Kidney epithelial cell (primary cell): ENCODE measurements at regions not wholly inside any gene's neighbourhood (a gene's known extent, or its start where the extent isn't known, plus 50 kb on each side); places are given as distances from the start of the nearest gene placed in this dataset.
A peak's percentile ranks its signal among the peaks of the same experiment; 100 is the strongest.
"Not testable (repeated sequence)": the region's sequence is repeated elsewhere in the genome, so short reads cannot be mapped to it uniquely, and the experiment has no call there.

Experiments used
- DNase-seq: peaks from one replicate; pipeline ENCODE4 v3.0.0-alpha.2; 2010; ENCODE audit warnings: low read depth
- H3K27me3 ChIP-seq: 2 replicates; pipeline ENCODE4 v1.6.0; 2011; ENCODE audit warnings: low read length; ENCODE audit not compliant: control insufficient read depth, insufficient read depth
- H3K36me3 ChIP-seq: 2 replicates; pipeline ENCODE4 v1.5.1; 2011; ENCODE audit warnings: low read length; ENCODE audit not compliant: control insufficient read depth, insufficient read depth
- H3K4me3 ChIP-seq: 2 replicates; pipeline ENCODE4 v1.5.1; 2011; ENCODE audit warnings: low read depth, mild to moderate bottlenecking, control low read depth, low read length
- CTCF ChIP-seq: IDR thresholded peaks from 2 replicates; pipeline ENCODE4 v1.5.1; 2011; ENCODE audit warnings: mild to moderate bottlenecking, moderate library complexity, low read length, control low read depth, inconsistent platforms; ENCODE audit not compliant: insufficient read depth, poor library complexity, severe bottlenecking

- DNase-seq = no peak
- TF ChIP-seq CTCF = peak; percentile 56
- Histone ChIP-seq H3K4me3 (no peak overlapping the region), H3K27me3 (no peaks in the 10 kb centered on the region), H3K36me3 (no peaks in the 10 kb centered on the region)
These were observed 180.4 kb upstream of the B3GAT1 start for GRCh38 chr11:134592391-134592990.

- no peak for DNase-seq
- Histone ChIP-seq H3K27me3 (no peaks in the 10 kb centered on the region), H3K36me3 (no peaks in the 10 kb centered on the region), H3K4me3 (no peak overlapping the region)
- no peak for TF ChIP-seq CTCF
These were observed 179.3 kb upstream of the B3GAT1 start for GRCh38 chr11:134591338-134591737.

- no peak overlapping the region for H3K4me3 ChIP-seq
- H3K36me3 ChIP-seq = no peaks in the 10 kb centered on the region
- TF ChIP-seq CTCF = no peak
- DNase-seq = no peak
- no peaks in the 10 kb centered on the region for H3K27me3 ChIP-seq
These were observed 177.1 kb upstream of the B3GAT1 start for GRCh38 chr11:134589129-134589528.

- not testable (repeated sequence) for H3K36me3 ChIP-seq, H3K27me3 ChIP-seq, DNase-seq, H3K4me3 ChIP-seq
These were observed 176.5 kb upstream of the B3GAT1 start for GRCh38 chr11:134588460-134589110.

- no peak overlapping the region for H3K4me3 ChIP-seq
- TF ChIP-seq CTCF = no peak
- H3K36me3 ChIP-seq = no peaks in the 10 kb centered on the region
- no peaks in the 10 kb centered on the region for H3K27me3 ChIP-seq
- no peak for DNase-seq
These were observed 175.3 kb upstream of the B3GAT1 start for GRCh38 chr11:134587345-134587744.

GRCh38 chr11:134586726-134587125, 174.7 kb upstream of the B3GAT1 start:
- no peak for TF ChIP-seq CTCF
- H3K27me3 ChIP-seq = no peaks in the 10 kb centered on the region
- no peak for DNase-seq

More at GRCh38 chr11:134586726-134587125, 174.7 kb upstream of the B3GAT1 start:
- Histone ChIP-seq H3K4me3 (no peak overlapping the region), H3K36me3 (no peaks in the 10 kb centered on the region)
